SK-N-DZ (cell line): ENCODE measurements at regions not wholly inside any gene's neighbourhood (a gene's known extent, or its start where the extent isn't known, plus 50 kb on each side); places are given as distances from the start of the nearest gene placed in this dataset.

Experiments used
- DNase-seq: peaks from one replicate; pipeline ENCODE4 v3.0.0-alpha.2; 2015; ENCODE audit warnings: low spot score

DNA sequence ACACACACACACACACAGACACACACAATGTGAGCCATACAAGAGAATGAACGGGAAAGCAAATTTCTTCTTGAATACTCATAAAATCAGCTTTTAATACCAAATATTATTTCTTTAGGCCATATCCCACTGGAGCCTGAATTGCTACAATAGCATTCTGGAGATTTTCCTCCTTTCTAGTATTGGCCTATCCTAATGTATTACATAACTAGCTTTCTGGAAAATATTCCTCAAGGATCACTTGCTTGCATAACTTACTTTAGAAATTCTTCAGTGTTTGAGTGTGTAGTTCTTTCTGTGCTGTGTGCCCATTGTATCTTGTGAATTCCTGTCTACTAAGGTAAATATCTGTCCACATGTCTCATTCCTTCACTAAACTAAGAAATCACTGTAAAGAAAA, 351.0 kb upstream of the MCTP2 start:
- DNase-seq = no peak

DNA sequence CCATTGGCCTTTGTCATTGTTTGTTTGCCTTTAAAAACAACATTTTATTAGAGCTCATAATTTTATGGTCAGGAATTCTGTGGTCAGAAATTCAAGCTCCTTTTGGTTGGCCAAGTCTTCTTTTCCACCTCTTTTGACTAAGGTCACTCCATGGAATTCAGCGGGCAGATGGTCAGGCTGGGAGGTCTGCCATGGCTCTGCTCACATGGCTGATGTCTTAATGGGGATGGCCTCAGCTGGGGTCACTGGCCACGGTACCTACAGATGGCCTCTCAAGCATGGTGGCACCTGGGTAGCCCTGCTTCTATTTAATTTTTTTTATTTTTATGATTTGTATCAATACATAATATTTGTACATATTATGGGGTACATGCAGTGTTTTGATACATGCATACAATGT, 360.8 kb upstream of the MCTP2 start:
- DNase-seq = no peak

DNA sequence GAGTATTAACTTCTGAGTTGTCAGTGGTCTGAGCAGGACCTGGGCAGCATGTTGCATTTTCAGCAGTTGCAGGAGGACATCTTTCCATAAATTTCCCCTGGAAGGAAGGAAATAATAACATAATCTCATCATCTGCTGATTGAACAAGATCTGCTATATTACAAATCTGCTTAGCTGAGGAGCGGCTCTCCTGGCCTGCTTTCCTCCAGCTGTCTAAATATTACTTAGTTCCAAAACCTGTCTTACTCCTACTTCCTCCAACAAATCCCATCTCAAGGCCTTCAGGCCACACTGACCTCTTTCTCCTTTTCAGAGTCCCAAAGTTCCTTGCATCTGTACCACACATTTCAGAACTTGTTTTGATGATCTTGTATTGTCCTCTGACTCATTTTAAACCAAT, 364.4 kb upstream of the MCTP2 start:
- DNase-seq = no peak

DNA sequence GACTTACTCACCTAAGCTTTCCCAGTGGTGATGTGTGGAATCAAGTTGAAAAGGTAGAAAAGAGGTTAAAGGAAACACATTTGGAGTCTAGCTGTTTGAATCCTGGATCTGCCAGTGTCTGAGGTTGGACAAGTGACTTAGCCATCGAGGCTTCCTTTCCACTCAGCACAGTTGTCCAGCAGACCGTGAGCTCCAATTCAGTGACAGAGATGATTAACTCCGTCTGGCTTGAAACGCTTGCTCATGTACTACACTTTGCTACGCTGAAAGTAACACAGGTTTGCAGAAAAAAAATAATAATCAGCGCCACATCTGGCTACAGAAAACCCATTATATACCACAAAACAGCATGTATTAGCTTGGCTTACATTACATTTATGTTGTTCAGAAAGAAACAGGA, 364.9 kb upstream of the MCTP2 start:
- DNase-seq = no peak

DNA sequence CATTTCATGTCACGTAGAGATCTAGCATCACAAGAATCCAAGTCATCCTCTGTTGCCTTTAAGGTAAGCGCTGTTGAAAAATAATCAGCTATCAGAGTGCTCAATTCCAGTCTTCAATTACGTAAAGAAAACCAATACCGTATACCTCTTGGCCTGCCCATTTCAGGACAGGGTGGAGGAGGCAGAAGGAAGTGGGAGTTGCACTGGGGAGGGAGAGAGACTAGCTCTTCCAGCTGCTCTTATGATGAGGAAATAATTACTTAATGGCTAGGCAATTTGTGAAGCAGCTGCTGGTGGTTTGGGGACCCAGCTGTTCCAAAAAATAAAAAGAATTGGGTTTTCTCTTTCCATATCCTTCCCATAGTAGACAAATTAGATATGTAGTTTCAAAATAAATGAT, 365.8 kb upstream of the MCTP2 start:
- no peak for DNase-seq

DNA sequence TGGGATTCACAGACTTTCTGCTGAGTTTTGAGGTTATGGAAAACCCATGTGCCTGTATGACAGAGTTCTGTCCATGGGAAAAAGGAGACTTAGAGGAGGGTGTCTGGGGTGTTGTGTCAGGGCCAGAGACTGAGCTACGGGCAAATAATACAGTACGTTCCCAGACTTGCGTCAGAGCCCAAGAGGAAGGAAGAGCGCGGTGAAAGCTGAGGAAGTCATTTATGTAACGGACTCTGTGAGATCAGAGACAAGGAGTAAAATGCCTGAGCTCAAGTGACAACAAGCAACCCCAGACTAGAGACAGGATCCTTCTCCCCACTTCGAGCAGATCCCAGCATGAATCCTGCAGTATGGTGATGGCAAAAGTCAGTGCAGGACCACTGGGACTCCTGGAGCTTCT, 368.6 kb upstream of the MCTP2 start:
- no peak for DNase-seq

DNA sequence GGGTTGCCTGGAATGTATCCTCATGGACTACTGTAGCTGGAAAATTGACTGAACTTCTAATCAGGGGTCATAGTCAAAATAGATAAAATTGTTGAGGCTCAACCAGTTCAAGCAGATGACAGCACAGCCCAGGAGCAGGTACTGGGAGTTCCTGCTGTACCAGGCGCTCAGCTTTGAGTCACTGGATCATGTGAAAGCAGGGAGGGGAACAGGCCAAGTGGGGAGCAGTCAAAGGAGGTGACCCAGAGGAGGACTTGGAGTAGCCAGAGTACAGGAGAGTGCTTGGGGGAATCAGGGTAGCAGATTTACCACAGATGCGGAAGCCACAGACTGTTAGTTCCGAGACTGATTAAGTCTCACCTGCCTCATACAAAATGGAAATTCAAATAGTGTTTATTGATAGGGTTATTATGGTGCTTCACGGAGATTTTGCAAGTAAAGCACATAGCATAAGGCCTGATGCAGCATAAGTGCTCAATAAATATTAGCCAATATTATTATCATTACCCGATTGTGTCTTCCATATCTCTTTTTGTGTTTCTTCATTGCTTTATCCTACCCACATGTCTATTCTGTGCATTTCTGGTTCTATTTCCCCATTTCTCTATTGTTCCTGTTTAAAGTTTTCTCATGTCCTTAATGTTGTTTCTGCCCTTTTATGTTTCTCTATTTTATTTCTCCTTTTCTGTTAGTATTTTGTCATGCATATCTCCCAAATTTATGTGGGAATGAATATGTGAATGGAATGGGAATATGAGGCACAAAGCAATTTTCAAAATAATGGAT, 369.2 kb upstream of the MCTP2 start:
- DNase-seq = no peak

DNA sequence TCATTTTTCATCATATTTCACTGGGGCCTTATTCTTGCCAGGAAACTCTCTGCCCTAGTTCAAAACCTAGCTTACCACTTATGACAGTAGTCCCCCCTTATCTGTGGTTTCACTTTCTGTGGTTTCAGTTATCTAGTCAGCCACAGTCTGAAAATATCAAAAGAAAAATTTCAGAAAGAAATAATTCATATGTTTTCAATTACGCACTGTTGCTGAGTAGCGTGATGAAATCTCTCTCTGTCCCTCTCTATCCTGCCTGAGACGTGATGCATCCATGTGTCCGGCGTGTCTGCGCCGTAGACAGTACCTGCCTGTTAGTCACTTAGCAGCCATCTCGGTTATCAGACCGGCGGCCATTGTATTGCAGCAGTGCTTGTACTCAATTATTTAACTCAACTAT, 369.9 kb upstream of the MCTP2 start:
- DNase-seq = no peak

DNA sequence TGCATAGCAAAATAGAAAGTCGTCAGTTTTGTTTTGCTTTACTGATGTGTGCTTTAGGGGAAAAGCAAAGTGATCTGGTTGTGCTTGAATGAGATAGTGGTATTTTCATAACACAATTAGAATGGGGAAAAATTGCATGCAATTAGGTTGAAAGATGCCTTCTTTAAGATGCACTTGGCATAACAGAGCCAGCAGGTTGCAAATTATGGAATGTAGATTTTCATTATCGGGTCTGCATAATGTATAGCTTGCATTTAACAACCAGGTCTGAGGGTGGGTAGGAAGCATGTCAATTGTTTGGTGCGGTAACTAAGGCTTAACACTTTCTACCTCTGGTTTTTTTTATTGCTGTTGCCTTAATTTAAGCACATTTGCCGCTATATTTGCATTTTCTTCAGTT, 370.7 kb upstream of the MCTP2 start:
- DNase-seq = no peak

DNA sequence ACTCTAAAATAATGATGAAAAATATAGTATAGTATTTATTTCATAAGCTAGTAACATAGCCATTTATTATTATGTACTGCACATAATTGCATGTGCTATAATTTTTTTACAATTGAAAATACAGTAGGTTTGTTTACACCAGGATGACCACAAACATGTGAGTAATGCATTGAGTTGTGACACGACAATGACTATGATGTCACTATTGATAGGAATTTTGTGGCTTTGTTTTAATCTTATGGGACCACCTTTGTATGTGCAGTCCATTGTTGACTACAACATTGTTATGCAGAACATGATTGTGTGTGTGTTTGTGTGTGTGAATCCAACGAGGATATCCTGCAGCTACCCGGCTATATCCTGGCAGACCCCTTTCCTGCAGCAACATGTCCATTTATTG, 372.2 kb upstream of the MCTP2 start:
- DNase-seq = no peak

DNA sequence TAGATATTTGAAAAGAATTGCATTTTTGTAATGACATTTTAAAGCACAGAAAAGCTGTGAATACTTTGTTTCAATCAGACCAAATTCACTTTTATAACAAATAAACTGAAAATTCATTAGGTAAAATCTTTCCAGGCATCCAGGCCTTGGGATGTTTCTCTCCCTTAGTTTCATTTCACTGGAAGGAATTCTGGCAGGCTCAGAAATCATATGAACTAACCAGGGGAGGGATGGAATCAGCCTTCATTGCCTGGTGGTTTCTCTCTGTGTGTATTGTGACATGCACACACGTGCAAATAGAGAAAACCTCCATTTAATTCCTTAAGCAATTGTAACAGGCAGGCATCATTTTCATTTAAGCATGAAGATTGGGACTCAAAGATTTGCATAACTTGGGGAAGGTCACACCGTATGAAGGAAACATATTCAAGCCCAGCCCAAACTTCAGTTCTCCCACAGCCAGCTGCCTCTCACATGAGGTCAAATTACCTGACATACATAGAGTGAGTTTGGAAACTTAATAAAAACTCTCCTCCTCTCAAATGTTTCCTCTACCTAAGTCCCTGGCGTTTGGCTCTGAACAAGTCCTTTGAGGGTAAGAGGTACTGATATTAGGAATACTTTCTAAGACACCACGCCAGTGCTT, 376.1 kb upstream of the MCTP2 start:
- DNase-seq = no peak

DNA sequence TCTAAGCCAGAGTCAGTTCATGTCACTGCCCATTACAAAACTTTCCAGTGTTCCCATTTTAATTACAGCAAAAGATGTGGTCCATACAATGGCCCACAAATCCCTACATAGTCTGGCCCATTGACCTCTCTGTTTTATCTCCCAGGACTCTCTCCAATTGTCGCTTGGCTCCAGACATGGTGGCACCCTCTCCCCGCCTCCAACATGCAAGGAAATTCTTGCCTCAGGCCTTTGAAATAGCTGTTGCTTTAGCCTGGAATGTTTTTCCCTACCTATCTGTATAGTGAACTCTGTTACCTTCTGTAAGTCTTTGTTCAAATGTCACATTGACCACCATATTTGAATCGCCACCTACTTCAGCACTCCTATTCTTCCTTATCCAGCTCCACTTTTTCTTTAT, 377.3 kb upstream of the MCTP2 start:
- no peak for DNase-seq

DNA sequence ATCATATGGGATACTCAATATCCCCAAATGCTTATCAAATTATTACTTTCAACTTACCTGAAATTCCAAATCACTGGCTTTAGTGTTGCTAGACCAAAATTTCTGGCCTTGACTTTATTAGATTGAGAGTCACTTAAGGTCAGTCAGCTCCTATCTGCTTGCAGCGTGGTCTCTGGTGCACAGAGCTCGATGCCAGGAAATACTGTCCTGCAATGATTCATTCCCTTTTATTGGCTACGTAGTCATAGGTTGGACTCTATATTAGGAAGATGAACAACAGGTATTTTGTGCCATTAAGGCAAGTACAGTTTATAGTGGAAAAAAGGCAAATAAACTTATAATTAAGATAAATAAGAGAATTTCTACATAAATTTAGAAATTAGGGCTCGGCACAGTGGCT, 378.6 kb upstream of the MCTP2 start:
- no peak for DNase-seq

DNA sequence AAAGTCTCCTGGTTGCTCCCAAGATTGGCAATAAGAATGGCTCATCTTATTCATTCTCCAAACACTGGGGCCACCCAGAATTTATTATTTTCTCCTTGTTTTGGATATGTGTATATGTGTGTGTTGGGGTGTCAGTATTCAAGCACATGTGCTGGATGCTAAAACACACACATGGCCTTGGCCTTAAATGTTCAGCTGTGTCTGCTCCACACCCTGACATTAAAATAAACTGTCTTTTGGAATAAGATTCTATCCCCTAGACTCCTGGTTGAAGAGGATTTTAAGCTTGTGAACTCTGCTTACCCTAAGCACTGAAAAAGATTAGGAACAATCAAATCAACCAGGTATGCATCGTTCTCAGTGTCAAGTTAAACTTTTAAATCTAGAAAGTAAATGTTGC, 382.9 kb upstream of the MCTP2 start:
- DNase-seq = no peak

DNA sequence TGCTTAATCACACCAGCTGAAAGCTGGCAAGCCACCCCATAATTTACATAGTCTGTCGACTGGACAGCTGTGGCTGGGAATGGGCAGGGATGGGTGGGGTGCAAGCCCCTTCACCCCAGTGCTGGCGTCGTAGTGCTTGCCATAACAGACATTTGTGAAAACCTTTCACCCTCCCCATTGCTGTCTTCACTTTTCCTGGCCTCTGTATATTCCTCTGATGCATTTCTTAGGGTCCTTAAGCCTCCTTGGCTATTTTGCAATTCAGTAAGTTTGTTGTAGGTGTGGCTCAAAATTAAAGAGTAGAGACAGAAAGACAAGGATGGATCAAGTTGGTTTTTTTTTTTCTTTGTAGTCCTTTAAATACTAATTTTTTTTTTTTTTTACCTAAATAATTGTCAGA, 383.3 kb upstream of the MCTP2 start:
- no peak for DNase-seq

DNA sequence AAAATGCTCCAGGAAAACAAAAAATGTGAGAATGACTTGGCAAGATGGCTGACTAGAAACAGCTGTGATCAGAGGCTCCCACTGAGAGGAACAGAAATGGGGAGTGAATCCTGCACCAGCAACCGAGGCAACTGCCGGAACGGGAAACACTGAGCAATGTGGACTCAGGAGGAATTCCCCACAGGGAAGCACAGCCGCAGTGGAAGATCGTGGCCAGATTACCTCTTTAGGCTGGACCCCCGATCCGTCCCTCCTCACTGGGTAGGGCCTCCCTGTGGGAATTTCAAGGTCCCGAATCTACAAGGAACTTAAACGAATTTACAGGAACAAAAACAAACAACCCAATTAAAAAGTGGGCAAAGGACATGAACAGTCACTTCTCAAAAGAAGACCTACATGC, 385.2 kb upstream of the MCTP2 start:
- no peak for DNase-seq

DNA sequence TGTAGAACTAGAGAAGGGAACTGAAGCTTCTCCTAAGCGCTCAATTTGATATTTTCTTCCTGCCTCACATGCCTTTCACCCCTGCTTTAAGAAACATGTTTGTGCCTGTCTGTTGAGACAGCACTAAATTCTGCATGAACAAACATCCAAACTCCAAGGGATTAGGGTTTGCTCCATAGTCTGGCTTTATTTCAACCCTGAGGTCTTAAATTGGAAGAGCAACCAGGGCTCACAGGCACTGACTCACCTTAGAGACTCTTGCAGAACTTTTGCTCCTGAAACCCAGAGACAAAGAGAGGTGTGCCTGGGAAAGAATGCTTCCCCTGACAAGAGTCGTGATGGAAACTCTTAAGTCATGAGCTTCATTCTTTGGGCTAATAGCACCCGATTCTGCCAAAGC, 393.9 kb upstream of the MCTP2 start:
- no peak for DNase-seq

DNA sequence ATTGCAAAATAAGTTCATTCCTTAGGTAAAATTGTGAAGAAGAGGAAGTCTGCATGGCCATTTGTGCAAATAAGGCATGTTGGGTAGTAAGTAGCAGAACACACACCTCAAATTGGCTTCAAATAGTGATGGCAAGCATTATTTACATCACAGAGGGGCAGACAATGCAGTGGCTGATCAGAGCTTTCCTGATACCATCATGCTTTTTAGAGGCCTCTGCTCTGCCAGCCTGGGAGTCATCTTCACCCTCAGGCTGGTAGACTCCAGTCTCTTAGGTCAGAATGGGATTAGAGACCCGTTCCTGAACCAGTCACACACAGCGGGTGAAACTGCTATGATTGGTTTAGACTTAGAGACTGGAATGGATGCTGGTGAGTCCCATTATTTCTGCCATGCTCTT, 396.0 kb upstream of the MCTP2 start:
- no peak for DNase-seq

DNA sequence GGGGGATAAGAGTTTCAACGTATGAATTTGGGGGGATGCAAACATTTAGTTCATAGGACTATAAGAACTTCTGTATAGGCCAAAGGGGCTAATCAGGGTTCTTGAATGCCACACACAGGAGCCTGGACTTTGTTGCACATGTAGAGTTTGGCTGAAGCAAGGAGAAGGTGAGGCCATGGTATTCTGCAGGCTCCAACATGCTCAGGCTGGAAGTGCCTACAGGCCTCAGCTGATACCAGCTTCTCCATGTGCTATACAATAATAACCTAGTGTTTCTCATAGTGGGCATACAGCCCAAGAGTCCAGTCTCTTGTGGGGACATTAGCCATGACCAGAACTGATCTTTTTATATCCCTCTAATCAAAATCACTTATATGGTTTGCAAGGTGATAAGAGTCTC, 399.7 kb upstream of the MCTP2 start:
- DNase-seq = no peak

DNA sequence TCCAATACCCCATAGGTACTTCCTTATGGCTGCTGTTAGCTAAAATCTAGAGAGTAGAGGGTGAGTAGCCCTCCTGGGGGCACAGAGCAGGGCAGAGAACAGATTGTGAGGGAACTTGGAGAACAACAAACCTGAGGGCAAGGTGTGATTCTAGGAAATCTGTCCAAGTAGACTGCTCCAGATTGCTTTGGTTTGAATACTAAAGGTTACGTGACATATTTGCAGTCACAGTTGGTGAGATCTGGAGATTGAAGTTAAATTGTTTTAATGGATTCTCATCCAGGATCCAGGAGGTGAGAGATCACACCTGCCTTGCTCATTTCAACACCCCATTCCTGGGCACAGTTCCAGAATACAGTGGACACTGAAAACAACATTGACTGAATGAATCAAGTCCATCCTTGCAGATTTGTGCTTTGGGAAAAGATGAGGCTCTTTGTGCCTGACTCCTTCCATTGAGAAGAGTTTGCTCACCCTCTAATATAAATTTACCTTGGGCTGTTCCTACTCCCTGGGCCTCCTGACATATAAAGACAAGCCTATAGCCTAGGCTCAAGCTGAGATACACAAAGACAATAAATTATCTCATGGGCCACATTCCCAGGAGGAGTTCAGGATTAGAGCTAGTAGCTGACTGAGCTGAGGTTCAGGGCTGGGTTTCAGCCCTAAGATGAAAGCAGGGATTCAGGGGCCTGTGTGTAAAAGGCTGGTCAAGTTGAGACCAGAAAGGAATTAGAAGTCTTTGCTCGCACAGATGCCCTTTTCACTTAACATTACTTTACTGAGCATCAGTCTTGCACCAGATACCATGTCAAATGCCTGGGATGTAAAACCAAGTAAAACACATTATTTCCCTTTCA, 400.9 kb upstream of the MCTP2 start:
- no peak for DNase-seq

DNA sequence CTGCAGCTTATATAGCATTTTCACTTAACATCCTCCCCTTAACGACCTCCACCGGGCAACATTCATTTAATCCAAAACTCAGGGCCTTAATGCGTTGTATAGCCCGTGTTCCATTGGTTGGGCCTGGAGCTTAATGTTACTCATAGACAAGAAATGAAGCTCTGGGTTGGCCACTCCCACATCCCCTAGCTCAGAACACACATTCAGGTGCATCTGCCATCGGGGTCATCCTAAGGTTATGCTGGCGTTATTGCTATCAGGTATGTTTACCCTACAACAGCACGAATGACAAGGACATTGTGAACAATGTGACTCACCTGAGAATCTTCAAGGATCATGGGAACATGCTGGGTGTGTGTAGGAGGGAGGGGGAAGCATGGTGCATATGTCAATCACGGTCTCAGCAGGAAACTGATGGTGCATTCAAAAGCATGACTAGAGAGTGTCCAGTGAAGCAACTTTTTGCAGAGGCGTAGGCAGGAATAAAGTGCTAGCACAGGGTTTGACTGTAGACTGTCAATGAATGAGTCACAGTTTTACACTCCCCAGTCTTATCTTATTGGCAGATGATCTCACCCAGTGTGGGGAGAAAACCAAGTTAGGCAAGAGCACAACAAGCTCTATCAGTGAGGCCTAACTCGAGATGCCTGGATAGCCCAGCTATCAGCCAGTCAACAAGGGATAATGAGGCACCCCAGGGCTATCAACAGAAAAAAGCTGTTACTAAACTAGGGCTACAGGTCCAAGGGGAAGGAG, 402.1 kb upstream of the MCTP2 start:
- no peak for DNase-seq

DNA sequence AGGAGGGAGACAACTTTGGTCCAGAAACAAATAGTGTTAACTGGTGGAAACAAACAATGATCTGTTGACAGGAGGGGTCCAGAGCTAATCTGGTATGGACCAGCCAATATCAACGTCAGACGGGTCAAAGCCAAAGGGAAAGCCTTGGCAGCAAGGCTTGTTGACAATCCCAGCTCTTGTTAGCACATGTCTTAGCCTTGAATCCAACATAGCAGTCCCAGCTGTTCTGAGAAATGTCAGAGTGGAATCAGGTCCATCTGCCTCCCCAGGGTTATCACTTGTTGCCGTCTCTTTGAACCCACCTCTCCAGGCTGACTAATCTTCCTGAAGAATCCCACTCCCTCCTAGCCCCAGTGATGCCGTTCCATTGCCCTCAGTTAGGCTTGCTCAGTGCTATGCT, 404.6 kb upstream of the MCTP2 start:
- no peak for DNase-seq
